ENCODE measurements at regions not wholly inside any gene's neighbourhood (a gene's known extent, or its start where the extent isn't known, plus 50 kb on each side); places are given as distances from the start of the nearest gene placed in this dataset.

DNA sequence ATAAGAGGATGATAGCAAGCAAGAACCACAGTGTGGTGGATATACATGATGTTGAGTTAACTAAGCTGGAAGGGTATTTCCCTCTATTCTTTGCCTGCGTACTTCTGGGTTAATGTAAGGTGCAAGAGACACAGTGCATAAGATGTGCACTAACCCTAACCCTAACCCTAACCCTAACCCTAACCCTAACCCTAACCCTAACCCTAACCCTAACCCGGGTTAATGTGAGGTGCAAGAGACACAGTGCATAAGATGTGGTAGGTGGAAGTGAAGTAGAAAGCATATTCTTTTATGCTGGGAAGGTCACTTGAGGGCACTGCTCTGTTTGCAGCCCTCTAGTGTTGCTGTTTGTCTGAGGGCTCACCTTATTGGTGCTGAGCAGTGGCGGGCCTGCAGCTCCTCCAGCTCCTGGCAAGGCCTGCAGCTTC is 181.5 kb upstream of the ITGA4 start:
- CTCF ChIA-PET = interaction anchor here (0.6 kb wide), 1 partner anchor 102 kb away, joined by 3 read pairs; no protein-coding TSS in a partner anchor
- no peak for DNase-seq (ENCODE audit: low spot score)
- TF ChIP-seq, protein P1, sequence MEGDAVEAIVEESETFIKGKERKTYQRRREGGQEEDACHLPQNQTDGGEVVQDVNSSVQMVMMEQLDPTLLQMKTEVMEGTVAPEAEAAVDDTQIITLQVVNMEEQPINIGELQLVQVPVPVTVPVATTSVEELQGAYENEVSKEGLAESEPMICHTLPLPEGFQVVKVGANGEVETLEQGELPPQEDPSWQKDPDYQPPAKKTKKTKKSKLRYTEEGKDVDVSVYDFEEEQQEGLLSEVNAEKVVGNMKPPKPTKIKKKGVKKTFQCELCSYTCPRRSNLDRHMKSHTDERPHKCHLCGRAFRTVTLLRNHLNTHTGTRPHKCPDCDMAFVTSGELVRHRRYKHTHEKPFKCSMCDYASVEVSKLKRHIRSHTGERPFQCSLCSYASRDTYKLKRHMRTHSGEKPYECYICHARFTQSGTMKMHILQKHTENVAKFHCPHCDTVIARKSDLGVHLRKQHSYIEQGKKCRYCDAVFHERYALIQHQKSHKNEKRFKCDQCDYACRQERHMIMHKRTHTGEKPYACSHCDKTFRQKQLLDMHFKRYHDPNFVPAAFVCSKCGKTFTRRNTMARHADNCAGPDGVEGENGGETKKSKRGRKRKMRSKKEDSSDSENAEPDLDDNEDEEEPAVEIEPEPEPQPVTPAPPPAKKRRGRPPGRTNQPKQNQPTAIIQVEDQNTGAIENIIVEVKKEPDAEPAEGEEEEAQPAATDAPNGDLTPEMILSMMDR (conservative IDR thresholded peaks at IDR 0.05; ENCODE audit: low read depth) = no peak
- POLR2A ChIA-PET (ENCODE audit: low non-redundant PET) = no interaction called here
- H3K27ac ChIP-seq = no peak overlapping the region

DNA sequence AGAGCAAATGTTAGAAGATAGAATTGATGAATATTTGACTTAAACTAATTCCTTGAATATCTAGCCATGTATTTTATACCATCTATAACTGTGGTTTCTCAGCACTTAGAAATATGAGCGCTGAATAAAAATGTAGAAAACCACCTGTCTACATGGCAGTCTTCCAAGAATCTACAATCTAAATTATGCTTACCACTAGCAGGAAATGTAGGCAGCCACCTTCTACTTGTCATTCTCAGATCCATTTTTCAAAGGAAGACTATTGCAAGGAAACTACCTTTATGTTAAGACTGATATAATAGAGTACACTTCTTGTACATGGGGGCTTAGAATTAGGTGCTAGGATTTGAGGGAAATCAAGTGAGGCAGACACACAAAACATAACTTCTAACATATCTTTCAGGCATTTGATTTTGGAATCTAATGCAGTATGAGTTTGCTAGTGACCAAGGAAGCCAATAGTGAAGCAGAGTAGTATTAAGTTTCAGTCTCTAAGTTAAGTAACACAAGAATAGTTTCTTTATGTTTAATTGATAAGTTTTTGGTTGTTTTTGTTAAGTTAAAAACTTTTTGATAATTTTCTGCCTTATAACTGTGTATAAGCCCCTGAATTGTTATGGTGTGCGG is 175.9 kb upstream of the ITGA4 start:
- POLR2A ChIA-PET (ENCODE audit: low non-redundant PET) = no interaction called here
- TF ChIP-seq, protein P1 (conservative IDR thresholded peaks at IDR 0.05; ENCODE audit: low read depth) = no peak
- DNase-seq (ENCODE audit: low spot score) = no peak
- CTCF ChIA-PET = no interaction called here
- no peak overlapping the region for H3K27ac ChIP-seq

DNA sequence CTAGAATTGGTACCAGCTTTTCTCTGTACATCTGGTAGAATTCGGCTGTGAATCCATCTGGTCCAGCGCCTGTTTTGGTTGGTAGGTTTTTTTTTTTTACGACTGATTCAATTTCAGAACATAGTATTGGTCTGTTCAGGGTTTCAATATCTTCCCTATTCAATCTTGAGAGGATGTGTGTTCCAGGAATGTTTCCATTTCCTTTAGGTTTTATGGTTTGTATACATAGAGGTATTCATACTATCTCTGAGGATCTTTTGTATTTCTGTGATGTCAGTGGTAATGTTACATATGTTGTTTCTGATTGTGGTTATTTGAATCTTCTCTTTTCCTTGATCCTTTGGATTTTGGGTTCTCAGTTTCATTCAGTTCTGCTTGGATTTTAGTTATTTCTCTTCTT is 172.1 kb upstream of the ITGA4 start:
- TF ChIP-seq, protein P1 (conservative IDR thresholded peaks at IDR 0.05; ENCODE audit: low read depth) = no peak
- POLR2A ChIA-PET (ENCODE audit: low non-redundant PET) = no interaction called here
- no peak overlapping the region for H3K27ac ChIP-seq
- no peak for DNase-seq (ENCODE audit: low spot score)
- CTCF ChIA-PET = interaction anchor here (0.7 kb wide), 1 partner anchor 17 kb away, joined by 3 read pairs; no protein-coding TSS in a partner anchor

DNA sequence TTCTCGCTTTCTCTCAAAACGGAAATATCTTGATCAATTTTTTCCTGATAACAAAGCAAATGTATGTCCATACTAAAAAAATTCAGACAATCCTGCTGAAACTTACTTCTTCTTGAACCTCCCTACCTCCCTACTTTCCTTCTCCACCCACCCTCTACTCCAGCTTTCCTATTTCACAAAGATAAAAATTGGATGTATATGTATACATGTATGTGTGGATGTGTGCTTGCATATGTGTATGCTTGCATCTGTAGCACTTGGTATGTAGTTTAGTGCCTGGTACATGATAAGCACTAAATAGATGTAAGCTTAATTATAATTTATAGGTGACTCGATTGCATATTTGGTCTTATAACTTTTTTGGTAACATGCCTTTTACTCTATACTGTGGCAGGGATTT is 167.5 kb upstream of the ITGA4 start:
- ChIA-PET CTCF (interaction anchor here (0.6 kb wide), 1 partner anchor 208 kb away, joined by 3 read pairs; no protein-coding TSS in a partner anchor), POLR2A (ENCODE audit: low non-redundant PET) (no interaction called here)
- no peak for DNase-seq (ENCODE audit: low spot score)
- no peak overlapping the region for H3K27ac ChIP-seq
- TF ChIP-seq, protein P1 (conservative IDR thresholded peaks at IDR 0.05; ENCODE audit: low read depth) = no peak

DNA sequence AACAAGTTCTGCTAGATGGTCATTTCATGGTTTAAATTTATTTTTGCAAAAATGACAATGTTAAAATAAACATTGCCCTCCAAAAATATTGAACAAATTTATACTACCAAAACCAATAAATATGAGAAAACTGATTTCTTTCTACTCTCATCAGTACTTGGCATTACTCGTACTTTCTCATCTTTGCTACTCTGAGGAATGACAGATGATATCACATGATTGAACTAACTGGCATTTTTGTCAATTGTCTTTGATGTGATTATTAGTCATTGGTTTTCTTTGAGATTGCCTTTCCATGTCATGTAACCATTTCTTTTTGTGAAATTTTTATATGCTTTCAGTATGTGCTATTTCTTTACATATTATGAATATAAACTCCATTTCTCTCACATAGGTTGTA is 167.0 kb upstream of the ITGA4 start:
- CTCF ChIA-PET = interaction anchor here (0.7 kb wide), 1 partner anchor 37 kb away, joined by 5 read pairs; no protein-coding TSS in a partner anchor

DNA sequence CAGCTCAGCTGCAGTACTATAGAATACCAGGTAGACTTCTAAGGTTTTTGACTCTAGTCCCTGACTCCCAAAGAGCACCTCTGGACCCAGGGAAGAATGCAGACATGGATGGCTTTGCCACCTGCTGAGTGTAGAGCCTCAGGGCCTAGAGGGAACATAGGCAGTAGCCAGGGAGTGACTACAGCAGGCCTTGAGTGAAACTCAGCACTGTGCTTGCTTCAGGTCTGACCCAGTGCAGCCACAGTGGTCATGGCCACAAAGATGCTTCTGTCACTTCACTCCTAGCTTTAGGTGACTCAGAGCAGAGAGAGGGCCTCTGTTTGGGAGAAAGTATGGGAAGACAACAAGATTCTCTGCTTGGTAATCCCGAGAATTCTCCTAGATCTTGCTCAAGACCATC is 162.2 kb upstream of the ITGA4 start:
- H3K27ac ChIP-seq = no peak overlapping the region
- DNase-seq (ENCODE audit: low spot score) = no peak
- ChIA-PET POLR2A (ENCODE audit: low non-redundant PET) (no interaction called here), CTCF (no interaction called here)
- TF ChIP-seq, protein P1 (conservative IDR thresholded peaks at IDR 0.05; ENCODE audit: low read depth) = no peak

More for the DNA sequence above, 167.0 kb upstream of the ITGA4 start:
- H3K27ac ChIP-seq = no peak overlapping the region
- no peak for DNase-seq (ENCODE audit: low spot score)
- TF ChIP-seq, protein P1 (conservative IDR thresholded peaks at IDR 0.05; ENCODE audit: low read depth) = no peak
- POLR2A ChIA-PET (ENCODE audit: low non-redundant PET) = no interaction called here
